ENCODE measurements at regions not wholly inside any gene's neighbourhood (a gene's known extent, or its start where the extent isn't known, plus 50 kb on each side); places are given as distances from the start of the nearest gene placed in this dataset.

GRCh38 chr2:18118703-18119102 is 240.2 kb downstream of the KCNS3 start:
- TF ChIP-seq CTCF (IDR thresholded peaks at IDR 0.05; ENCODE audit: borderline replicate concordance, control extremely low read depth, extremely low read depth, insufficient read depth, missing control alignments), result no peak
- in situ Hi-C loops (cut with MboI; ENCODE audit: low sequenced_read_pairs, unreplicated experiment), result no loop called here
- DNase-seq (ENCODE audit: low spot score), result no peak

GRCh38 chr2:18117592-18117991 is 239.1 kb downstream of the KCNS3 start:
- TF ChIP-seq CTCF (IDR thresholded peaks at IDR 0.05; ENCODE audit: borderline replicate concordance, control extremely low read depth, extremely low read depth, insufficient read depth, missing control alignments), result peak; percentile 38
- DNase-seq (ENCODE audit: low spot score), result peak; percentile 15
- in situ Hi-C loops (cut with MboI; ENCODE audit: low sequenced_read_pairs, unreplicated experiment), result no loop called here

- no peak for TF ChIP-seq CTCF (IDR thresholded peaks at IDR 0.05; ENCODE audit: borderline replicate concordance, control extremely low read depth, extremely low read depth, insufficient read depth, missing control alignments)
- DNase-seq (ENCODE audit: low spot score), result no peak
- in situ Hi-C loops (cut with MboI; ENCODE audit: low sequenced_read_pairs, unreplicated experiment), result no loop called here
Observed at GRCh38 chr2:18110222-18110621, 231.8 kb downstream of the KCNS3 start.

- in situ Hi-C loops (cut with MboI; ENCODE audit: low sequenced_read_pairs, unreplicated experiment), result no loop called here
- DNase-seq (ENCODE audit: low spot score), result no peak
- no peak for TF ChIP-seq CTCF (IDR thresholded peaks at IDR 0.05; ENCODE audit: borderline replicate concordance, control extremely low read depth, extremely low read depth, insufficient read depth, missing control alignments)
Observed at GRCh38 chr2:18106841-18107240, 228.4 kb downstream of the KCNS3 start.

GRCh38 chr2:18105929-18106328 is 227.5 kb downstream of the KCNS3 start:
- DNase-seq (ENCODE audit: low spot score), result no peak
- in situ Hi-C loops (cut with MboI; ENCODE audit: low sequenced_read_pairs, unreplicated experiment), result no loop called here
- TF ChIP-seq CTCF (IDR thresholded peaks at IDR 0.05; ENCODE audit: borderline replicate concordance, control extremely low read depth, extremely low read depth, insufficient read depth, missing control alignments), result no peak

- TF ChIP-seq CTCF (IDR thresholded peaks at IDR 0.05; ENCODE audit: borderline replicate concordance, control extremely low read depth, extremely low read depth, insufficient read depth, missing control alignments), result no peak
- DNase-seq (ENCODE audit: low spot score), result no peak
- in situ Hi-C loops (cut with MboI; ENCODE audit: low sequenced_read_pairs, unreplicated experiment), result no loop called here
Observed at GRCh38 chr2:18104595-18105224, 226.2 kb downstream of the KCNS3 start.

Data from GM13976 (cell line).